ENCODE measurements at regions not wholly inside any gene's neighbourhood (a gene's known extent, or its start where the extent isn't known, plus 50 kb on each side); places are given as distances from the start of the nearest gene placed in this dataset.

DNA sequence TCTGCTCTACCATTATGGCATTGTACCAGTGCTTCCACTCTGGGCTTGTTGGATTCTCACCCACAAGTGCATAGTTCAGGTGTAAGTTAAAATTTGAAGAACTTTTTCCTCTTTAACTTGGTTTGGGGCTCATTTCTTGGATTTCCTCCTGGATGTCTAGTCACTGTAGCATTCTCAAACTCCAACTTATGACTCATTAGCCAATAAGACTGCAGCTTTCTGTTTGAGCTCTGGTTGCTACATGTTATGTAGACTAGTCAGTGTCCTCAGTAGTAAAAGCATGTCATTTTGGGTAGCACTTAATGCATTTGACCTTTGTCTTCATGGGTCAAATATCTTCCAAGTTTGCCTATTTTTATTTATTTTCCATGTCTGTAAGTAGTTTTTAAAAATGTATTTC is 790.8 kb downstream of the BRINP1 start:
- Histone ChIP-seq H2AFZ (ENCODE audit: low read depth, low read length) (no peak overlapping the region), H3K27ac (ENCODE audit: low read length) (no peak overlapping the region), H3K9me2 (ENCODE audit: insufficient read depth, low read length) (no peaks in the 10 kb centered on the region), H3K4me2 (ENCODE audit: low read length) (no peak overlapping the region), H3F3A (ENCODE audit: insufficient read depth, low read length, poor library complexity, severe bottlenecking) (no peaks in the 10 kb centered on the region), H3K9ac (ENCODE audit: low read length) (no peak overlapping the region), H3K9me3 (ENCODE audit: low read length) (no peaks in the 10 kb centered on the region), H3K36me3 (ENCODE audit: insufficient read depth, low read length) (no peaks in the 10 kb centered on the region), H3K4me3 (ENCODE audit: low read length) (no peak overlapping the region), H3K27me3 (ENCODE audit: insufficient read depth, low read depth, low read length) (no peaks in the 10 kb centered on the region), H4K20me1 (ENCODE audit: insufficient read depth) (no peaks in the 10 kb centered on the region), H3K79me2 (replicated peaks; ENCODE audit: insufficient read depth, low read length) (no peaks in the 10 kb centered on the region)
- TF ChIP-seq RAD21 (conservative IDR thresholded peaks at IDR 0.05) (no peak), SMC3 (conservative IDR thresholded peaks at IDR 0.05; ENCODE audit: poor library complexity) (no peak), TAF1 (IDR thresholded peaks at IDR 0.05; ENCODE audit: low read depth) (no peak), POLR2AphosphoS5 (IDR thresholded peaks at IDR 0.05) (no peak), EP300 (conservative IDR thresholded peaks at IDR 0.05; ENCODE audit: poor library complexity, severe bottlenecking) (no peak), EZH2 (IDR thresholded peaks at IDR 0.05; ENCODE audit: borderline replicate concordance, insufficient read depth, low read length, poor library complexity, severe bottlenecking) (no peak), MXI1 (conservative IDR thresholded peaks at IDR 0.05; ENCODE audit: poor library complexity, severe bottlenecking) (no peak), CTCF (IDR thresholded peaks at IDR 0.05; ENCODE audit: poor library complexity, severe bottlenecking) (no peak)
- TF ChIP-seq, protein P1, sequence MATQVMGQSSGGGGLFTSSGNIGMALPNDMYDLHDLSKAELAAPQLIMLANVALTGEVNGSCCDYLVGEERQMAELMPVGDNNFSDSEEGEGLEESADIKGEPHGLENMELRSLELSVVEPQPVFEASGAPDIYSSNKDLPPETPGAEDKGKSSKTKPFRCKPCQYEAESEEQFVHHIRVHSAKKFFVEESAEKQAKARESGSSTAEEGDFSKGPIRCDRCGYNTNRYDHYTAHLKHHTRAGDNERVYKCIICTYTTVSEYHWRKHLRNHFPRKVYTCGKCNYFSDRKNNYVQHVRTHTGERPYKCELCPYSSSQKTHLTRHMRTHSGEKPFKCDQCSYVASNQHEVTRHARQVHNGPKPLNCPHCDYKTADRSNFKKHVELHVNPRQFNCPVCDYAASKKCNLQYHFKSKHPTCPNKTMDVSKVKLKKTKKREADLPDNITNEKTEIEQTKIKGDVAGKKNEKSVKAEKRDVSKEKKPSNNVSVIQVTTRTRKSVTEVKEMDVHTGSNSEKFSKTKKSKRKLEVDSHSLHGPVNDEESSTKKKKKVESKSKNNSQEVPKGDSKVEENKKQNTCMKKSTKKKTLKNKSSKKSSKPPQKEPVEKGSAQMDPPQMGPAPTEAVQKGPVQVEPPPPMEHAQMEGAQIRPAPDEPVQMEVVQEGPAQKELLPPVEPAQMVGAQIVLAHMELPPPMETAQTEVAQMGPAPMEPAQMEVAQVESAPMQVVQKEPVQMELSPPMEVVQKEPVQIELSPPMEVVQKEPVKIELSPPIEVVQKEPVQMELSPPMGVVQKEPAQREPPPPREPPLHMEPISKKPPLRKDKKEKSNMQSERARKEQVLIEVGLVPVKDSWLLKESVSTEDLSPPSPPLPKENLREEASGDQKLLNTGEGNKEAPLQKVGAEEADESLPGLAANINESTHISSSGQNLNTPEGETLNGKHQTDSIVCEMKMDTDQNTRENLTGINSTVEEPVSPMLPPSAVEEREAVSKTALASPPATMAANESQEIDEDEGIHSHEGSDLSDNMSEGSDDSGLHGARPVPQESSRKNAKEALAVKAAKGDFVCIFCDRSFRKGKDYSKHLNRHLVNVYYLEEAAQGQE (IDR thresholded peaks at IDR 0.05; ENCODE audit: borderline replicate concordance): no peak

GRCh38 chr9:118583414-118583813 is 785.8 kb downstream of the BRINP1 start:
- Histone ChIP-seq H3K9ac (ENCODE audit: low read length) (no peak overlapping the region), H3K27me3 (ENCODE audit: insufficient read depth, low read depth, low read length) (no peaks in the 10 kb centered on the region), H3K9me2 (ENCODE audit: insufficient read depth, low read length) (no peaks in the 10 kb centered on the region), H3K4me3 (ENCODE audit: low read length) (no peak overlapping the region), H3K27ac (ENCODE audit: low read length) (no peak overlapping the region), H3K9me3 (ENCODE audit: low read length) (no peaks in the 10 kb centered on the region), H3K4me2 (ENCODE audit: low read length) (no peak overlapping the region), H2AFZ (ENCODE audit: low read depth, low read length) (no peak overlapping the region), H4K20me1 (ENCODE audit: insufficient read depth) (no peaks in the 10 kb centered on the region), H3K36me3 (ENCODE audit: insufficient read depth, low read length) (no peaks in the 10 kb centered on the region), H3F3A (ENCODE audit: insufficient read depth, low read length, poor library complexity, severe bottlenecking) (no peaks in the 10 kb centered on the region), H3K79me2 (replicated peaks; ENCODE audit: insufficient read depth, low read length) (no peaks in the 10 kb centered on the region)
- TF ChIP-seq MXI1 (conservative IDR thresholded peaks at IDR 0.05; ENCODE audit: poor library complexity, severe bottlenecking) (no peak), TAF1 (IDR thresholded peaks at IDR 0.05; ENCODE audit: low read depth) (no peak), EZH2 (IDR thresholded peaks at IDR 0.05; ENCODE audit: borderline replicate concordance, insufficient read depth, low read length, poor library complexity, severe bottlenecking) (no peak), POLR2AphosphoS5 (IDR thresholded peaks at IDR 0.05) (no peak), EP300 (conservative IDR thresholded peaks at IDR 0.05; ENCODE audit: poor library complexity, severe bottlenecking) (no peak), RAD21 (conservative IDR thresholded peaks at IDR 0.05) (no peak), SMC3 (conservative IDR thresholded peaks at IDR 0.05; ENCODE audit: poor library complexity) (no peak)
- TF ChIP-seq, protein P1 (IDR thresholded peaks at IDR 0.05; ENCODE audit: borderline replicate concordance): no peak

Measured in neural cell (in vitro differentiated cells).